GM12865 (cell line): ENCODE measurements at regions not wholly inside any gene's neighbourhood (a gene's known extent, or its start where the extent isn't known, plus 50 kb on each side); places are given as distances from the start of the nearest gene placed in this dataset.

Source experiments
- DNase-seq: peaks from one replicate; pipeline ENCODE4 v3.0.0; 2010; ENCODE audit warnings: low read depth
- H3K4me3 ChIP-seq: 2 replicates; pipeline ENCODE4 v1.5.1; 2011; ENCODE audit warnings: mild to moderate bottlenecking, low read depth, low read length, control low read depth
- TF ChIP-seq, protein P1 (sequence below): IDR thresholded peaks from 2 replicates; pipeline ENCODE4 v1.5.1; 2011; ENCODE audit warnings: low read length, control low read depth, low read depth, inconsistent platforms; ENCODE audit not compliant: insufficient read depth; ENCODE audit errors: missing control alignments

DNA sequence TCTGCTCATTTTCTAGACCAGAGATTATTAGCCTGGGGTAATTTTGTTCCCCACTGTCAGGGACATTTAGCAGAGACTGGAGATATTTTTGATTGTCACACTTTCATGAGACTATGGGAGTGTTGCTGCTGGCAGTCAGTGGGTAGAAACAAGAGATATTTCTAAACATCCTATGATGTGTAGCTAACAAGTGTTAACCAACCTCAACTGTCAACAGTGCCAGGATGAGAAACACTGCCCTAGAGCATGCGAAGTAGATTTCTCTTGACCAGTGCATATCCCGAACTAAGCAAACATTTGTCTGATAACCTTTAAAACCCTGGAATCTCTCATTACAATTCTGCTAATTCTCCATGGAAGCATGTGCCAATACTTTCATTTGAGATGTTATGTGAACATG, 607.4 kb upstream of the TMPRSS15 start:
- no peak for DNase-seq
- no peak overlapping the region for H3K4me3 ChIP-seq
- TF ChIP-seq, protein P1, sequence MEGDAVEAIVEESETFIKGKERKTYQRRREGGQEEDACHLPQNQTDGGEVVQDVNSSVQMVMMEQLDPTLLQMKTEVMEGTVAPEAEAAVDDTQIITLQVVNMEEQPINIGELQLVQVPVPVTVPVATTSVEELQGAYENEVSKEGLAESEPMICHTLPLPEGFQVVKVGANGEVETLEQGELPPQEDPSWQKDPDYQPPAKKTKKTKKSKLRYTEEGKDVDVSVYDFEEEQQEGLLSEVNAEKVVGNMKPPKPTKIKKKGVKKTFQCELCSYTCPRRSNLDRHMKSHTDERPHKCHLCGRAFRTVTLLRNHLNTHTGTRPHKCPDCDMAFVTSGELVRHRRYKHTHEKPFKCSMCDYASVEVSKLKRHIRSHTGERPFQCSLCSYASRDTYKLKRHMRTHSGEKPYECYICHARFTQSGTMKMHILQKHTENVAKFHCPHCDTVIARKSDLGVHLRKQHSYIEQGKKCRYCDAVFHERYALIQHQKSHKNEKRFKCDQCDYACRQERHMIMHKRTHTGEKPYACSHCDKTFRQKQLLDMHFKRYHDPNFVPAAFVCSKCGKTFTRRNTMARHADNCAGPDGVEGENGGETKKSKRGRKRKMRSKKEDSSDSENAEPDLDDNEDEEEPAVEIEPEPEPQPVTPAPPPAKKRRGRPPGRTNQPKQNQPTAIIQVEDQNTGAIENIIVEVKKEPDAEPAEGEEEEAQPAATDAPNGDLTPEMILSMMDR, result no peak

DNA sequence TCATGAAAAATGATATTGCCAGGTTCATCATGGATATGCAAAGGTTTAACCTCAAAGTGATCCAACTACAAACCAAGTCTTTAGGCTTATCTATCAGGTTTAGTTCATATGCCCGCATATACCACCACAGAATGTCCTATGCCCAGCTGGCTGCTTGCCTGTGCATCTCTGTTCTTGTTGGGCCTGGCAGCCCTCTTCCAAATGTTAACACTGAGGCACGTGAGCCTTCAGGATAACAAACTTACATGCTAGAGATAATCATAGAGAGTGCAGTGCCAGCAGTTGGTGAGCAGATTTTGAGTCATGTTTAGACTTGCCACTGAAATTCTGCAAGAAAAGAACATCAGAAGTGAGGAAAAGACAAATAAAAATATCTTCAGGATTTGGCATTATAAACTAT, 607.9 kb upstream of the TMPRSS15 start:
- H3K4me3 ChIP-seq, result no peak overlapping the region
- DNase-seq, result no peak
- TF ChIP-seq, protein P1, result no peak

DNA sequence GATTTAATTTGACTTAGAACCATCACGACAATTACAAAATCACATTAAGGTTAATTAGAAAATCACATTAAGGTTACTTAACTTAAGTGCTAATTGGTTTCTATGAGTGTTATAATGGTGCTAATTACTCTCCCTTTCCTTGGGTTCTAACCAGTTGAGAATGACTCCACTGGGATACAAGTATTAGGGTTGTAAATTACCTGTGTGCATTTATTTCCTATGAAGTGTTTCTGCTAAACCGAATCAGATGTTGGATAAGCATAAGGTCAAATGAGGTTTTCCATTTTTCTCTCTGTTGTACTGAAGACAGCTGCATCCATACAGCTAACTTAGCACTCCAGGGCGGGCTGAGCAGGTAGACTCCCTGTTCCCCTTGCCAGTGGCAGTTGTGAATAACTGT, 610.3 kb upstream of the TMPRSS15 start:
- TF ChIP-seq, protein P1, result no peak
- no peak for DNase-seq
- H3K4me3 ChIP-seq, result no peak overlapping the region

DNA sequence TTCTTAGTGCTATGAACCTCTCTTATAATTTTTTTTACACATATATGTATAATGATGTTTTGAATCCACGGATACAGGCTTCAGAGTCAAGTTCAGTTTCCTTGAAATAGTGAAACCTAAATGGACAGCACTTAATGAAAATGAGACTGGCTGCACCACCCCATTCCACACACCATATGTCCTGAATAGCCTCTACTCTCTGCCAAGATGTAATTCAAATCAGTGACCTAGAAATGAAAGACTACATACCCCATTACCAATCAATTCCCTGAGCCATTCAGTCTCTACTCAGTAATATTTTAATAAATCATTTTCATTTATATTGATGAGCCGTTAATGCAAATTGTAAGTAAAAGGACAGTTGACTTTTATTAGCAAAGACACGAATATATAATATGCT, 614.9 kb upstream of the TMPRSS15 start:
- TF ChIP-seq, protein P1, result no peak
- DNase-seq, result no peak
- no peak overlapping the region for H3K4me3 ChIP-seq

DNA sequence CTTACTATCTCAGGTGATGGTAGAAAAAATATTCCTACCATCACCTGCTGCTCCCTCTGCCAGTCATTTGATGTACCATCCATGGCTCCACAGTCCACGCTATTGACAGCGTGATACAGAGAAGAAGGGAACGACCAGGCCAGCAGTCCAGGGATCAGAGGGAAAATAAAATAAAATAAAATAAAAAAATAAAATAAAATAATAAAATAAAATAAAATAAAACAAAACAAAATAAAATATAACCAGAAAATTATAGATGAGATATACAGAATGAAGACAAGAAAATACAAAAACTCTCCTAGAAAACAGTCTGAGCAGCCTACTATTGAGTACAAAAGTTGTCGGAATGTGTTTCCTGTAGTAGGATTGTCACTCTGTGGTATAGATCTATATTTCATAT, 619.4 kb upstream of the TMPRSS15 start:
- H3K4me3 ChIP-seq, result no peak overlapping the region
- no peak for DNase-seq
- TF ChIP-seq, protein P1, result no peak

DNA sequence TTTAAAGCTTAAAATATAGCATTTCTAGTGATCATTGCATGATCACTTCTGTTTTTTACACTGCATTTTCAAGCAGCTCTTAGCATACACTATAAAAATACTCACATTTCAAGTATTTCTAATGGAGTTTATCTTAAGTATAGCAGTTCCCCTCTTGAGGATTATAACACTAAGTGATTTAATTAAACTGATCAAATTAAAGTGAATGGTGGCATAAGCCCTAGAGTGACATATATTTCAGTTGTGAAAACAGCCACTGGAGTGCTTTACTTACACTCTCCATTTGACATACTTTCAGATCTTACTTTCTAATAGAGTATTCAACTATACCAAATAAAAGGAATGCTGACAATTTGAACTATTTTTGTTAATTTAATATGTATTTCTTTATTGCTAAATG, 623.3 kb upstream of the TMPRSS15 start:
- TF ChIP-seq, protein P1, result no peak
- no peak for DNase-seq
- H3K4me3 ChIP-seq, result no peak overlapping the region

DNA sequence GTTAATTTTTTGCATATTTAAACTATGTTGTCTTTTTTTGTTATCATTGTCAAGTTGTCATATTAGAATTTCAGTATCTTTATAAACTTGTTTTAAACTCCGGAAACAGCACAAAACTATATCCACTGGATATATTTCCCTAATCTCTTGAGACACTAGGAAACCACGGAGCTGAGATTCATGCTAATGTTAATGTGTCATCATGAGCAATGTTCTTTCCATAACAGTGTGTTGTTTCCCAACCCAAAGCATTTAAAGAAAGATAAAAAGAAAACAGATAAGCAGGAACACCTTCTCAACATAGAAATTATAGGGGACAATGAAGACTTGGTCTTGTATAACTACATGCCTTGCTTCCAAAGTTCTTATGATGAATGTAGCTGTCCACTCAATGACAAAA, 626.2 kb upstream of the TMPRSS15 start:
- TF ChIP-seq, protein P1, result no peak
- no peak for DNase-seq

More for the DNA sequence above, 626.2 kb upstream of the TMPRSS15 start:
- H3K4me3 ChIP-seq, result no peak overlapping the region
